ENCODE measurements at regions not wholly inside any gene's neighbourhood (a gene's known extent, or its start where the extent isn't known, plus 50 kb on each side); places are given as distances from the start of the nearest gene placed in this dataset.

DNA sequence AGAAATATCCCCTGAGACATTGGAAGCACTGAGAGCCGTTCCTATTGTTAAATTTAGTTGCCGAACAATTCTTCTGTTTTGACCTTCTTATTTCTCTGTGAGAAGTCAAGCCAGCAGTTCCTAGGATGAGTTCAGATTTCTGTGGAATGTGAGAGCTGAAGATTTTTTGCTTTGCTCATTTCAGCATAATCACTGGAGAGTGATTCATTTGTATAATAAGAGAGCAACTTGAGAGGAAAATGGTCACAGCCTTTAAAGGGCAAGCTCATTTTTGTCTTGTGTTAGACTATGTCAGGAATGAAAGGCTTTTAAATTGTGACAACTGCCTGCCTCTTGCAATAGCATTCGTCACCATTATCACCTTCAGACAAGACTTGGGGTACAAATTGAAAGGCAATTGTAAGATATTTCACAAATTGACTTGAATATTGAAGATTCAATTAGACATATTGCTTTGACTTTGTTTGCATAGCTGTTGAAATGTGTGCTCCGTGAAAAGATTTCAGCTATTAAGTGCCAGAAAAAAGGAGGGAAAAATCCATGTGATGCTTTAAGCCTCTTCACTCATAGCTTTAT is 900.0 kb upstream of the GOT2 start:
- TF ChIP-seq, protein P1, sequence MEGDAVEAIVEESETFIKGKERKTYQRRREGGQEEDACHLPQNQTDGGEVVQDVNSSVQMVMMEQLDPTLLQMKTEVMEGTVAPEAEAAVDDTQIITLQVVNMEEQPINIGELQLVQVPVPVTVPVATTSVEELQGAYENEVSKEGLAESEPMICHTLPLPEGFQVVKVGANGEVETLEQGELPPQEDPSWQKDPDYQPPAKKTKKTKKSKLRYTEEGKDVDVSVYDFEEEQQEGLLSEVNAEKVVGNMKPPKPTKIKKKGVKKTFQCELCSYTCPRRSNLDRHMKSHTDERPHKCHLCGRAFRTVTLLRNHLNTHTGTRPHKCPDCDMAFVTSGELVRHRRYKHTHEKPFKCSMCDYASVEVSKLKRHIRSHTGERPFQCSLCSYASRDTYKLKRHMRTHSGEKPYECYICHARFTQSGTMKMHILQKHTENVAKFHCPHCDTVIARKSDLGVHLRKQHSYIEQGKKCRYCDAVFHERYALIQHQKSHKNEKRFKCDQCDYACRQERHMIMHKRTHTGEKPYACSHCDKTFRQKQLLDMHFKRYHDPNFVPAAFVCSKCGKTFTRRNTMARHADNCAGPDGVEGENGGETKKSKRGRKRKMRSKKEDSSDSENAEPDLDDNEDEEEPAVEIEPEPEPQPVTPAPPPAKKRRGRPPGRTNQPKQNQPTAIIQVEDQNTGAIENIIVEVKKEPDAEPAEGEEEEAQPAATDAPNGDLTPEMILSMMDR (IDR thresholded peaks at IDR 0.05) = no peak
- TF ChIP-seq POLR2AphosphoS5 (IDR thresholded peaks at IDR 0.05) (no peak), POLR2A (IDR thresholded peaks at IDR 0.05) (no peak)

All from prostate gland (tissue), 2 donors.